ENCODE measurements at regions not wholly inside any gene's neighbourhood (a gene's known extent, or its start where the extent isn't known, plus 50 kb on each side); places are given as distances from the start of the nearest gene placed in this dataset.

- no peak for TF ChIP-seq EZH2phosphoT487 (IDR thresholded peaks at IDR 0.05; ENCODE audit: borderline replicate concordance)
- no peak for TF ChIP-seq CTCF (conservative IDR thresholded peaks at IDR 0.05; ENCODE audit: low read length)
- no peak overlapping the region for H3K4me2 ChIP-seq (ENCODE audit: low read depth, low read length, poor library complexity, severe bottlenecking)
- no peaks in the 10 kb centered on the region for H3K9me3 ChIP-seq (ENCODE audit: insufficient read depth, low read depth, low read length)
- H4K20me1 ChIP-seq (ENCODE audit: insufficient read depth, low read length, poor library complexity, severe bottlenecking), result no peaks in the 10 kb centered on the region
- H3K36me3 ChIP-seq (ENCODE audit: insufficient read depth, low read length), result no peaks in the 10 kb centered on the region
- no peaks in the 10 kb centered on the region for H3K4me1 ChIP-seq (ENCODE audit: insufficient read depth, low read length, poor library complexity, severe bottlenecking)
- no peaks in the 10 kb centered on the region for H3K9me2 ChIP-seq (replicated peaks; ENCODE audit: low read depth, low read length)
- no peaks in the 10 kb centered on the region for H3F3A ChIP-seq (ENCODE audit: low read depth)
- no peaks in the 10 kb centered on the region for H3K27me3 ChIP-seq (ENCODE audit: insufficient read depth, low read length, poor library complexity, severe bottlenecking)
- no peak overlapping the region for H3K4me3 ChIP-seq (ENCODE audit: low read length, poor library complexity, severe bottlenecking)
- no peak overlapping the region for H2AFZ ChIP-seq (ENCODE audit: low read length)
- H3K9ac ChIP-seq (ENCODE audit: low read depth, low read length, poor library complexity, severe bottlenecking), result no peak overlapping the region
- no peaks in the 10 kb centered on the region for H3K79me2 ChIP-seq (ENCODE audit: insufficient read depth, low read length)
Measured at GRCh38 chr11:45457649-45458048, 171.5 kb upstream of the SYT13 start.

GRCh38 chr11:45456686-45457085, 170.5 kb upstream of the SYT13 start:
- H3K36me3 ChIP-seq (ENCODE audit: insufficient read depth, low read length), result no peaks in the 10 kb centered on the region
- no peak overlapping the region for H2AFZ ChIP-seq (ENCODE audit: low read length)
- no peaks in the 10 kb centered on the region for H3K79me2 ChIP-seq (ENCODE audit: insufficient read depth, low read length)
- no peaks in the 10 kb centered on the region for H3K9me2 ChIP-seq (replicated peaks; ENCODE audit: low read depth, low read length)
- TF ChIP-seq CTCF (conservative IDR thresholded peaks at IDR 0.05; ENCODE audit: low read length) (no peak), EZH2phosphoT487 (IDR thresholded peaks at IDR 0.05; ENCODE audit: borderline replicate concordance) (no peak)
- no peak overlapping the region for H3K4me3 ChIP-seq (ENCODE audit: low read length, poor library complexity, severe bottlenecking)
- H3F3A ChIP-seq (ENCODE audit: low read depth), result no peaks in the 10 kb centered on the region
- H3K9ac ChIP-seq (ENCODE audit: low read depth, low read length, poor library complexity, severe bottlenecking), result no peak overlapping the region
- no peaks in the 10 kb centered on the region for H3K9me3 ChIP-seq (ENCODE audit: insufficient read depth, low read depth, low read length)
- H3K27me3 ChIP-seq (ENCODE audit: insufficient read depth, low read length, poor library complexity, severe bottlenecking), result no peaks in the 10 kb centered on the region
- no peaks in the 10 kb centered on the region for H4K20me1 ChIP-seq (ENCODE audit: insufficient read depth, low read length, poor library complexity, severe bottlenecking)
- no peak overlapping the region for H3K4me2 ChIP-seq (ENCODE audit: low read depth, low read length, poor library complexity, severe bottlenecking)
- no peaks in the 10 kb centered on the region for H3K4me1 ChIP-seq (ENCODE audit: insufficient read depth, low read length, poor library complexity, severe bottlenecking)

- H3F3A ChIP-seq (ENCODE audit: low read depth), result no peaks in the 10 kb centered on the region
- H3K9ac ChIP-seq (ENCODE audit: low read depth, low read length, poor library complexity, severe bottlenecking), result no peak overlapping the region
- TF ChIP-seq EZH2phosphoT487 (IDR thresholded peaks at IDR 0.05; ENCODE audit: borderline replicate concordance), result no peak
- TF ChIP-seq CTCF (conservative IDR thresholded peaks at IDR 0.05; ENCODE audit: low read length), result no peak
- no peaks in the 10 kb centered on the region for H3K4me1 ChIP-seq (ENCODE audit: insufficient read depth, low read length, poor library complexity, severe bottlenecking)
- H3K4me3 ChIP-seq (ENCODE audit: low read length, poor library complexity, severe bottlenecking), result no peak overlapping the region
- H3K27me3 ChIP-seq (ENCODE audit: insufficient read depth, low read length, poor library complexity, severe bottlenecking), result no peaks in the 10 kb centered on the region
- no peaks in the 10 kb centered on the region for H3K9me3 ChIP-seq (ENCODE audit: insufficient read depth, low read depth, low read length)
- no peak overlapping the region for H3K4me2 ChIP-seq (ENCODE audit: low read depth, low read length, poor library complexity, severe bottlenecking)
- no peaks in the 10 kb centered on the region for H3K36me3 ChIP-seq (ENCODE audit: insufficient read depth, low read length)
- no peak overlapping the region for H2AFZ ChIP-seq (ENCODE audit: low read length)
- no peaks in the 10 kb centered on the region for H4K20me1 ChIP-seq (ENCODE audit: insufficient read depth, low read length, poor library complexity, severe bottlenecking)
- H3K9me2 ChIP-seq (replicated peaks; ENCODE audit: low read depth, low read length), result no peaks in the 10 kb centered on the region
- no peaks in the 10 kb centered on the region for H3K79me2 ChIP-seq (ENCODE audit: insufficient read depth, low read length)
Measured at GRCh38 chr11:45455536-45455935, 169.4 kb upstream of the SYT13 start.

Measured in Loucy (cell line).